ENCODE measurements at regions not wholly inside any gene's neighbourhood (a gene's known extent, or its start where the extent isn't known, plus 50 kb on each side); places are given as distances from the start of the nearest gene placed in this dataset.

GRCh38 chr2:196229013-196229412 is 57.6 kb upstream of the STK17B start:
- no peaks in the 10 kb centered on the region for H3K27me3 ChIP-seq (ENCODE audit: low read depth, low read length)
- peaks cover 12% of the 10 kb centered on the region for H3K4me1 ChIP-seq (ENCODE audit: low read length)
- TF ChIP-seq CTCF (IDR thresholded peaks at IDR 0.05; ENCODE audit: low read depth, low read length) (no peak), EZH2phosphoT487 (IDR thresholded peaks at IDR 0.05; ENCODE audit: low read depth) (no peak)
- H4K20me1 ChIP-seq (ENCODE audit: insufficient read depth, low read length), result no peaks in the 10 kb centered on the region
- H3K9ac ChIP-seq (ENCODE audit: low read length), result no peak overlapping the region
- H3K9me3 ChIP-seq (ENCODE audit: insufficient read depth, low read length), result no peaks in the 10 kb centered on the region; the same call in 1 of the 2 replicates
- H3K36me3 ChIP-seq (replicated peaks; ENCODE audit: low read depth, low read length), result no peaks in the 10 kb centered on the region
- H3K4me3 ChIP-seq (ENCODE audit: low read length), result no peak overlapping the region
- no peak overlapping the region for H2AFZ ChIP-seq (ENCODE audit: low read depth, low read length)
- H3K4me2 ChIP-seq (ENCODE audit: low read length), result no peak overlapping the region
- H3K79me2 ChIP-seq (ENCODE audit: low read length), result no peaks in the 10 kb centered on the region
- H3K27ac ChIP-seq (ENCODE audit: low read length), result no peak overlapping the region

GRCh38 chr2:196230061-196230854 is 58.9 kb upstream of the STK17B start:
- Histone ChIP-seq H3K4me2 (ENCODE audit: low read length) (no peak overlapping the region), H3K9me3 (ENCODE audit: insufficient read depth, low read length) (no peaks in the 10 kb centered on the region; the same call in 1 of the 2 replicates), H3K27me3 (ENCODE audit: low read depth, low read length) (no peaks in the 10 kb centered on the region), H2AFZ (ENCODE audit: low read depth, low read length) (no peak overlapping the region), H3K27ac (ENCODE audit: low read length) (no peak overlapping the region), H3K4me1 (ENCODE audit: low read length) (peaks cover 12% of the 10 kb centered on the region), H3K79me2 (ENCODE audit: low read length) (no peaks in the 10 kb centered on the region), H3K36me3 (replicated peaks; ENCODE audit: low read depth, low read length) (no peaks in the 10 kb centered on the region), H4K20me1 (ENCODE audit: insufficient read depth, low read length) (no peaks in the 10 kb centered on the region), H3K9ac (ENCODE audit: low read length) (no peak overlapping the region), H3K4me3 (ENCODE audit: low read length) (no peak overlapping the region)
- no peak for TF ChIP-seq CTCF (IDR thresholded peaks at IDR 0.05; ENCODE audit: low read depth, low read length)
- TF ChIP-seq EZH2phosphoT487 (IDR thresholded peaks at IDR 0.05; ENCODE audit: low read depth), result no peak

- H3K79me2 ChIP-seq (ENCODE audit: low read length), result no peaks in the 10 kb centered on the region
- no peaks in the 10 kb centered on the region; the same call in 1 of the 2 replicates for H3K9me3 ChIP-seq (ENCODE audit: insufficient read depth, low read length)
- no peak overlapping the region for H3K4me3 ChIP-seq (ENCODE audit: low read length)
- H3K4me1 ChIP-seq (ENCODE audit: low read length), result peaks cover 12% of the 10 kb centered on the region
- no peaks in the 10 kb centered on the region for H3K27me3 ChIP-seq (ENCODE audit: low read depth, low read length)
- H3K36me3 ChIP-seq (replicated peaks; ENCODE audit: low read depth, low read length), result no peaks in the 10 kb centered on the region
- peak overlapping the region; percentile 52; the same call in 1 of the 2 replicates for H2AFZ ChIP-seq (ENCODE audit: low read depth, low read length)
- H3K4me2 ChIP-seq (ENCODE audit: low read length), result no peak overlapping the region
- H4K20me1 ChIP-seq (ENCODE audit: insufficient read depth, low read length), result no peaks in the 10 kb centered on the region
- no peak overlapping the region for H3K27ac ChIP-seq (ENCODE audit: low read length)
- H3K9ac ChIP-seq (ENCODE audit: low read length), result no peak overlapping the region
- no peak for TF ChIP-seq CTCF (IDR thresholded peaks at IDR 0.05; ENCODE audit: low read depth, low read length)
- TF ChIP-seq EZH2phosphoT487 (IDR thresholded peaks at IDR 0.05; ENCODE audit: low read depth), result no peak
These were observed 61.8 kb upstream of the STK17B start for GRCh38 chr2:196233021-196233804.

Data from OCI-LY3 (cell line).